ENCODE measurements at regions not wholly inside any gene's neighbourhood (a gene's known extent, or its start where the extent isn't known, plus 50 kb on each side); places are given as distances from the start of the nearest gene placed in this dataset.

- no peak for DNase-seq (ENCODE audit: low spot score)
Measured at GRCh38 chr4:74878323-74878722, 54.6 kb upstream of the PARM1 start.

- DNase-seq (ENCODE audit: low spot score) = no peak
Measured at GRCh38 chr4:74875451-74875850, 57.5 kb upstream of the PARM1 start.

GRCh38 chr4:74874753-74875367 is 58.1 kb upstream of the PARM1 start:
- DNase-seq (ENCODE audit: low spot score) = peak; percentile 83

- DNase-seq (ENCODE audit: low spot score) = no peak
Measured at GRCh38 chr4:74873545-74874301, 59.2 kb upstream of the PARM1 start.

GRCh38 chr4:74858921-74859562 is 64.7 kb upstream of the BTC start:
- DNase-seq (ENCODE audit: low spot score) = no peak

- no peak for DNase-seq (ENCODE audit: low spot score)
Measured at GRCh38 chr4:74855879-74856278, 61.6 kb upstream of the BTC start.

GRCh38 chr4:74848774-74849173 is 54.5 kb upstream of the BTC start:
- DNase-seq (ENCODE audit: low spot score) = no peak

GRCh38 chr4:74845834-74846233 is 51.5 kb upstream of the BTC start:
- no peak for DNase-seq (ENCODE audit: low spot score)
